Caco-2 (cell line): ENCODE measurements at regions not wholly inside any gene's neighbourhood (a gene's known extent, or its start where the extent isn't known, plus 50 kb on each side); places are given as distances from the start of the nearest gene placed in this dataset.

ENCODE experiments used
- BruUV-seq: library from RNA; stranded (reverse); fragments of 400-500 nt; replicated peaks from 2 replicates; lab custom pipeline; 2021; lab: Mats Ljungman, UMichigan
- CTCF ChIA-PET: fragments of 300-600 bp; sonication (Branson Sonifier 250); formaldehyde crosslinking; loops from one replicate; lab custom pipeline; 2022; ENCODE audit warnings: antibody characterized with exemption; lab: Charles Lee
- POLR2A ChIA-PET: fragments of 300-600 bp; sonication (Branson Sonifier 250); formaldehyde crosslinking; loops from one replicate; lab custom pipeline; 2022; ENCODE audit warnings: antibody characterized with exemption; lab: Charles Lee
- DNase-seq, 2 experiments: peaks; one replicate each; pipeline versions ENCODE4 v3.0.0 to v3.0.0-alpha.2; 2020 to 2022
- H3K27me3 ChIP-seq: replicated peaks from 2 replicates; pipeline ENCODE4 v1.6.0; 2011; ENCODE audit warnings: low read length; ENCODE audit not compliant: control insufficient read depth, insufficient read depth
- H3K36me3 ChIP-seq: 2 replicates; pipeline ENCODE4 v1.5.1; 2011; ENCODE audit warnings: low read length; ENCODE audit not compliant: control insufficient read depth, insufficient read depth
- H3K4me1 ChIP-seq: fragments of 250-450 bp; sonication (Bioruptor Pico); 2 replicates; pipeline ENCODE4 v1.5.1; 2020; ENCODE audit warnings: mild to moderate bottlenecking
- H3K4me3 ChIP-seq: 2 replicates; pipeline ENCODE4 v1.5.1; 2011; ENCODE audit warnings: low read depth, mild to moderate bottlenecking, control low read depth, low read length
- H3K9me3 ChIP-seq: fragments of 250-450 bp; sonication (Bioruptor Pico); 2 replicates; pipeline ENCODE4 v1.5.1; 2020; ENCODE audit warnings: mild to moderate bottlenecking, moderate library complexity
- H3K27ac Mint-ChIP-seq: one replicate; pipeline ENCODE4 v1.8.0; 2022; ENCODE audit warnings: mixed read lengths; ENCODE audit not compliant: unreplicated experiment
- H3K27me3 Mint-ChIP-seq: one replicate; pipeline ENCODE4 v1.8.0; 2022; ENCODE audit warnings: mixed read lengths; ENCODE audit not compliant: insufficient read depth, unreplicated experiment
- H3K36me3 Mint-ChIP-seq: one replicate; pipeline ENCODE4 v1.8.0; 2022; ENCODE audit warnings: mild to moderate bottlenecking, mixed read lengths; ENCODE audit not compliant: insufficient read depth, unreplicated experiment
- H3K4me1 Mint-ChIP-seq: one replicate; pipeline ENCODE4 v1.8.0; 2022; ENCODE audit warnings: low read depth, mixed read lengths; ENCODE audit not compliant: unreplicated experiment
- H3K4me3 Mint-ChIP-seq: one replicate; pipeline ENCODE4 v1.8.0; 2022; ENCODE audit warnings: mild to moderate bottlenecking, moderate library complexity, mixed read lengths; ENCODE audit not compliant: unreplicated experiment
- H3K9me3 Mint-ChIP-seq: one replicate; pipeline ENCODE4 v1.8.0; 2022; ENCODE audit warnings: mixed read lengths; ENCODE audit not compliant: unreplicated experiment
- CTCF ChIP-seq, 2 experiments: fragments of 200-600 bp in 1 of 2; IDR thresholded peaks; 1 replicate in 1 of 2; 2 replicates in 1 of 2; pipeline versions ENCODE4 v1.5.1 to v1.8.0; 2011 to 2022; ENCODE audit warnings: antibody characterized with exemption in 1 of 2, control low read depth in 1 of 2, inconsistent platforms in 1 of 2, low read depth in 1 of 2, low read length in 1 of 2, mild to moderate bottlenecking in 1 of 2, moderate library complexity in 1 of 2; ENCODE audit not compliant: insufficient read depth in 1 of 2, severe bottlenecking in 1 of 2, unreplicated experiment in 1 of 2
- intact Hi-C: fragments of 100-400 bp; cut with micrococcal nuclease; formaldehyde crosslinking; loops from one replicate; pipeline ENCODE4 v1.10.0; 2022; ENCODE audit not compliant: unreplicated experiment

GRCh38 chr6:62344850-62345249 lies 58.8 kb upstream of the KHDRBS2 start:
- Histone ChIP-seq H3K27me3 (no peaks in the 10 kb centered on the region), H3K9me3 (no peaks in the 10 kb centered on the region), H3K4me3 (no peak overlapping the region), H3K4me1 (no peaks in the 10 kb centered on the region), H3K36me3 (no peaks in the 10 kb centered on the region)
- Mint-ChIP-seq H3K4me3 (no peak overlapping the region), H3K27ac (no peak overlapping the region), H3K36me3 (no peaks in the 10 kb centered on the region), H3K27me3 (peaks cover 4% of the 10 kb centered on the region), H3K4me1 (no peaks in the 10 kb centered on the region), H3K9me3 (no peaks in the 10 kb centered on the region)
- CTCF ChIA-PET: no interaction called here
- DNase-seq: no peak
- POLR2A ChIA-PET: no interaction called here
- intact Hi-C loops: no loop called here
- no TSS peak for BruUV-seq
- TF ChIP-seq CTCF (IDR thresholded peaks at IDR 0.05; ENCODE audit: insufficient read depth in 1 of 2, low read depth in 1 of 2, low read length in 1 of 2, severe bottlenecking in 1 of 2, unreplicated experiment in 1 of 2): no peak

- no peaks in the 10 kb centered on the region for H3K36me3 ChIP-seq
- H3K9me3 ChIP-seq: no peaks in the 10 kb centered on the region
- H3K27me3 ChIP-seq: no peaks in the 10 kb centered on the region
- Mint-ChIP-seq H3K4me3 (no peak overlapping the region), H3K27ac (no peak overlapping the region), H3K36me3 (no peaks in the 10 kb centered on the region), H3K27me3 (peaks cover 4% of the 10 kb centered on the region), H3K9me3 (no peaks in the 10 kb centered on the region), H3K4me1 (no peaks in the 10 kb centered on the region)
- ChIA-PET CTCF (no interaction called here), POLR2A (no interaction called here)
- H3K4me3 ChIP-seq: no peak overlapping the region
- BruUV-seq: no TSS peak
- H3K4me1 ChIP-seq: no peaks in the 10 kb centered on the region
- no peak for TF ChIP-seq CTCF (IDR thresholded peaks at IDR 0.05; ENCODE audit: insufficient read depth in 1 of 2, low read depth in 1 of 2, low read length in 1 of 2, severe bottlenecking in 1 of 2, unreplicated experiment in 1 of 2)
- DNase-seq: no peak
- intact Hi-C loops: no loop called here
Observed at GRCh38 chr6:62338477-62338876, 52.5 kb upstream of the KHDRBS2 start.
